WI38 (cell line): ENCODE measurements at regions not wholly inside any gene's neighbourhood (a gene's known extent, or its start where the extent isn't known, plus 50 kb on each side); places are given as distances from the start of the nearest gene placed in this dataset.

Experiments
- H3K4me3 ChIP-seq: 2 replicates; pipeline ENCODE4 v1.5.1; 2011; ENCODE audit warnings: low read depth, mild to moderate bottlenecking, control low read depth, low read length
- CTCF ChIP-seq: IDR thresholded peaks from 2 replicates; pipeline ENCODE4 v1.5.1; 2012; ENCODE audit warnings: low read depth, mild to moderate bottlenecking, control low read depth, low read length

GRCh38 chr4:32249040-32249439, 1528.9 kb downstream of the PCDH7 start:
- no peak overlapping the region for H3K4me3 ChIP-seq
- no peak for TF ChIP-seq CTCF

DNA sequence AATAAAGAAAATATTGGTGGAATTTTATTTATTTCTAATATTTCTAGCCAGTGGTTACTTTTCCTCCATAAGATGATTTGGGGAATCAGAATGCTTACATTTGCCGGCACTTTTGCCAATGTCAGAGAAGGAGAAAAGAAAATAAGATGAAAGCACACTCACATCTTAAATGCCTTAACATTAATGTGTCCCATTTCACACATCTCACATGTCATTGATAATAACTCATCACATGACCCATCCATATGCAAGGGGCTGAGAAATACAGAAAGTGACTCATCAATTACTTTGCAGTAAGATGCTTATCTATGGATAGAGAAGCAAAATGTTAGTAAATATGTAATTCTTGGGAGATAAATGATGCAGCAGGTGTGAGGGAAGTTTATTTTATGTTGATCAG, 1531.0 kb downstream of the PCDH7 start:
- TF ChIP-seq CTCF, result no peak
- no peak overlapping the region for H3K4me3 ChIP-seq

DNA sequence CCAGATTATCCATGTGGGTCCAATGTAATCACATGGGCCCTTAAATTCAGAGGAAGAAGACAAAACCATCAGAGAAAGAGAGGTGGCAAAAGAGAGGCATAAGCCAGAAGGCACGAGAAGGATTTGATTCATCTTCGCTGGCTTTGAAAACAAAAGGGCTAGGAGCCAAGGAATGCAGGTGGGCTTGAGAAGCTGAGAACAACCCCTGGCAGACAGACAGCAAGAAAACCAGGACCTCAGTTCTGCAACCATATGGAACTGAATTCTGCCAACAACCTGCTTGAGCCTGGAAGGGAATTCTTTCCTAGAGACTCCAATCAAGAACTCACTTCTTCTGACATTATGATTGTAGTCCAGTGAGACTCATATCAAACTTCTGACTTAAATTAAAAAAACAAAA, 1531.8 kb downstream of the PCDH7 start:
- no peak overlapping the region for H3K4me3 ChIP-seq
- TF ChIP-seq CTCF, result no peak

GRCh38 chr4:32254216-32254615, 1534.0 kb downstream of the PCDH7 start:
- H3K4me3 ChIP-seq, result no peak overlapping the region
- no peak for TF ChIP-seq CTCF

DNA sequence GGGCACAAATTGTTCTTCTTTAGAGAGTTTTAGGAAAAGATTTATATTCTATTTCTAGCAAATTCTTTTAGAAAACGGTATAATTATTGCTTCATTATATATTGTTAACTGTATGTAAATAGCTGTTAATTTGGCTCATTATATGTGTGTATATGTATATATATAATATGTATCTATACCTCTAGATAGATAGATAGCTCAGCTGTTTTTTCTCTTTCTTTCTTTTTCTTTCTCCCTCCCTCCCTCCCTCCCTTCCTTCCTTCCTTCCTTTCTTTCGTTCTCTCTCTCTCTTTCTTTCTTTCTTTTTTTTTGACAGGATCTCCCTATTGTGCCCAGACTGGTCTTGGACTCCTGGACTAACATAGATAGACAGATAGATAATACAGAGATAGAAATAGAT, 1538.8 kb downstream of the PCDH7 start:
- H3K4me3 ChIP-seq, result no peak overlapping the region
- TF ChIP-seq CTCF, result no peak

GRCh38 chr4:32261196-32261595, 1541.0 kb downstream of the PCDH7 start:
- no peak for TF ChIP-seq CTCF

DNA sequence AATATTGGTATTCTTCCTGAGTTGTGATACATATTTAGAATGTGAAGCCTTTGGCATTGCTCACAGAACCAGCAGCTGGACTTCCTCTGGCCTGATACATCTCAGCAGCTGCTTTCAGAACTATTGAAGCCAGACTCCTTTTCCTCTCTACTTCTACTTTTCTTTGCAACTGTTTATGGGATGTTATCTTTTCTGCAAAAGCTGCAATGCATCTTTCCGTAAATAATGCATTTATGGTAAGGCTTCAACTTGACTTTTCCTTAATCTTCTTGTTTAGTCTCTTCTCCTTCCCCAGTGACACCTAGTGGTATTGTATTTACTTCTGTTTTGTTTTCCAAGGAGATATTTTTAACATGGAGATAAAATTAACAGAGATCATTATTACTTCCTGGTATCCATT, 1548.7 kb downstream of the PCDH7 start:
- H3K4me3 ChIP-seq, result no peak overlapping the region
- no peak for TF ChIP-seq CTCF

More at GRCh38 chr4:32261196-32261595, 1541.0 kb downstream of the PCDH7 start:
- H3K4me3 ChIP-seq, result no peak overlapping the region
